ENCODE measurements at regions not wholly inside any gene's neighbourhood (a gene's known extent, or its start where the extent isn't known, plus 50 kb on each side); places are given as distances from the start of the nearest gene placed in this dataset.
"Not testable (repeated sequence)": the region's sequence is repeated elsewhere in the genome, so short reads cannot be mapped to it uniquely, and the experiment has no call there.

GRCh38 chr18:14978962-14979535 is 231.1 kb downstream of the ANKRD30B start:
- peak; percentile 62 for TF ChIP-seq CTCF (IDR thresholded peaks at IDR 0.05; ENCODE audit: low read depth, low read length, missing control alignments)
- H3K4me3 ChIP-seq (ENCODE audit: low read depth, low read length), result no peak overlapping the region
- in situ Hi-C loops (cut with HindIII; ENCODE audit: low sequenced_read_pairs), result no loop called here
- no peak for DNase-seq (ENCODE audit: low read depth)

GRCh38 chr18:14979875-14980274 is 231.9 kb downstream of the ANKRD30B start:
- no peak for TF ChIP-seq CTCF (IDR thresholded peaks at IDR 0.05; ENCODE audit: low read depth, low read length, missing control alignments)
- no peak overlapping the region for H3K4me3 ChIP-seq (ENCODE audit: low read depth, low read length)
- in situ Hi-C loops (cut with HindIII; ENCODE audit: low sequenced_read_pairs), result no loop called here
- no peak for DNase-seq (ENCODE audit: low read depth)

- H3K4me3 ChIP-seq (ENCODE audit: low read depth, low read length); DNase-seq (ENCODE audit: low read depth); in situ Hi-C loops (cut with HindIII; ENCODE audit: low sequenced_read_pairs): not testable (repeated sequence)
These were observed 236.6 kb downstream of the ANKRD30B start for GRCh38 chr18:14984531-14984930.

GRCh38 chr18:14985291-14986013 is 237.5 kb downstream of the ANKRD30B start:
- DNase-seq (ENCODE audit: low read depth); in situ Hi-C loops (cut with HindIII; ENCODE audit: low sequenced_read_pairs); H3K4me3 ChIP-seq (ENCODE audit: low read depth, low read length): not testable (repeated sequence)

GRCh38 chr18:14987377-14987776 is 239.4 kb downstream of the ANKRD30B start:
- in situ Hi-C loops (cut with HindIII; ENCODE audit: low sequenced_read_pairs); DNase-seq (ENCODE audit: low read depth); H3K4me3 ChIP-seq (ENCODE audit: low read depth, low read length): not testable (repeated sequence)

- in situ Hi-C loops (cut with HindIII; ENCODE audit: low sequenced_read_pairs); H3K4me3 ChIP-seq (ENCODE audit: low read depth, low read length); DNase-seq (ENCODE audit: low read depth): not testable (repeated sequence)
These were observed 240.2 kb downstream of the ANKRD30B start for GRCh38 chr18:14987960-14988710.

GRCh38 chr18:14989569-14989968 is 241.6 kb downstream of the ANKRD30B start:
- in situ Hi-C loops (cut with HindIII; ENCODE audit: low sequenced_read_pairs); H3K4me3 ChIP-seq (ENCODE audit: low read depth, low read length); DNase-seq (ENCODE audit: low read depth): not testable (repeated sequence)

- in situ Hi-C loops (cut with HindIII; ENCODE audit: low sequenced_read_pairs); DNase-seq (ENCODE audit: low read depth); H3K4me3 ChIP-seq (ENCODE audit: low read depth, low read length): not testable (repeated sequence)
These were observed 244.0 kb downstream of the ANKRD30B start for GRCh38 chr18:14991934-14992445.

GRCh38 chr18:14992758-14993157 is 244.8 kb downstream of the ANKRD30B start:
- in situ Hi-C loops (cut with HindIII; ENCODE audit: low sequenced_read_pairs); H3K4me3 ChIP-seq (ENCODE audit: low read depth, low read length); DNase-seq (ENCODE audit: low read depth): not testable (repeated sequence)

- in situ Hi-C loops (cut with HindIII; ENCODE audit: low sequenced_read_pairs); DNase-seq (ENCODE audit: low read depth); H3K4me3 ChIP-seq (ENCODE audit: low read depth, low read length): not testable (repeated sequence)
These were observed 247.1 kb downstream of the ANKRD30B start for GRCh38 chr18:14995023-14995422.

All from astrocyte of the cerebellum (primary cell).